Body of pancreas (tissue), 4 donors: ENCODE measurements at regions not wholly inside any gene's neighbourhood (a gene's known extent, or its start where the extent isn't known, plus 50 kb on each side); places are given as distances from the start of the nearest gene placed in this dataset.
"Not testable (repeated sequence)": the region's sequence is repeated elsewhere in the genome, so short reads cannot be mapped to it uniquely, and the experiment has no call there.

Source experiments
- ATAC-seq: fragments of 150-250 bp; one replicate; pipeline ENCODE4 v1.9.1; 2016
- DNase-seq, 4 donors: peaks; one replicate each; pipeline ENCODE4 v3.0.0-alpha.2; 2019
- H3K27ac ChIP-seq, 4 donors: fragments of 200-600 bp; sonication (generic); 1 replicate in 3 of 4; 2 replicates in 1 of 4; pipeline versions ENCODE4 v1.5.1 to v1.6.1; 2016 to 2019; ENCODE audit warnings: mild to moderate bottlenecking in 1 of 4, mixed read lengths in 1 of 4, moderate library complexity in 1 of 4
- H3K27me3 ChIP-seq, 2 donors: fragments of 200-600 bp; sonication (generic); one replicate each; pipeline ENCODE4 v1.6.0; 2016; ENCODE audit warnings: mild to moderate bottlenecking in 1 of 2
- H3K36me3 ChIP-seq, 2 donors: fragments of 200-600 bp; sonication (generic); replicated peaks in 1 of 2; 2 replicates each; pipeline ENCODE4 v1.5.1; 2016; ENCODE audit warnings: low read depth in 2 of 2; ENCODE audit not compliant: insufficient read depth in 1 of 2
- H3K4me1 ChIP-seq: fragments of 200-600 bp; sonication (generic); one replicate; pipeline ENCODE4 v1.6.0; 2016
- H3K4me3 ChIP-seq, 2 donors: fragments of 200-600 bp; sonication (generic); 1 replicate in 1 of 2; 2 replicates in 1 of 2; pipeline ENCODE4 v1.5.1; 2016 to 2019
- H3K9me3 ChIP-seq, 3 donors: fragments of 200-600 bp; sonication (generic); 1 replicate in 2 of 3; 2 replicates in 1 of 3; pipeline ENCODE4 v1.5.1; 2016
- CTCF ChIP-seq, 7 experiments: fragments of 450-650 bp in 4 of 7; fragments of 200-600 bp in 3 of 7; sonication (generic) in 3 of 7; IDR thresholded peaks; one replicate each; pipeline ENCODE4 v1.5.1; 2016 to 2019; ENCODE audit warnings: antibody characterized with exemption in 7 of 7
- POLR2A ChIP-seq, 3 donors: fragments of 450-650 bp; IDR thresholded peaks; one replicate each; pipeline ENCODE4 v1.6.1; 2016; ENCODE audit warnings: antibody characterized with exemption in 3 of 3, mild to moderate bottlenecking in 2 of 3
- WGBS, 2 donors: methylation state at CpG; one replicate each; pipeline ENCODE4 v1.1.5; 2017; 5-methylcytosine and 5-hydroxymethylcytosine counted together
- intact Hi-C: fragments of 100-400 bp; cut with DNase I; formaldehyde crosslinking; loops from one replicate; pipeline ENCODE4 v1.15.1; 2023

DNA sequence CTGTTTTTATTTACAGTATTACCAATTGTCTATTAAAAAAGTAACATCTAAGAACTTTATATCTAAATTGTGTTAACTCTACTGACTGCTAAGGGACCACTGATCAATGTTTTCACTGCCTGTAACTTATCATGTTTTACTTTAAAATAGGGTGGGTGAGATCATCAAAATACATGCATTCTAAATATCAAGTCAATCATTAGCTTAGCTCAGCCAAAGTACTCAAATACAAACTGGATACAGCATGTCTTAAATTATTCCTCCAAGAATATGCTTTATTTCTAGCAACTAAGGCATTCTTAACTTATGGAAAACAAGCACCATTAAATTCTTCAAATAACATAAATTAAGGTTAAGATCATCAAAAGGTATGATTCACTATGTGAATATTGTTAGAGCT, 638.7 kb upstream of the RGS18 start:
- ATAC-seq (peak; percentile 70), DNase-seq (no peak)
- Histone ChIP-seq H3K27ac (no peak overlapping the region), H3K9me3 (no peaks in the 10 kb centered on the region), H3K4me1 (peaks cover 9% of the 10 kb centered on the region), H3K36me3 (no peaks in the 10 kb centered on the region), H3K4me3 (no peak overlapping the region), H3K27me3 (peaks cover 0 to 3% of the 10 kb centered on the region in 2 donors)
- TF ChIP-seq CTCF (IDR thresholded peaks at IDR 0.05) = no peak
- TF ChIP-seq POLR2A (IDR thresholded peaks at IDR 0.05) = no peak
- intact Hi-C loops = no loop called here

DNA sequence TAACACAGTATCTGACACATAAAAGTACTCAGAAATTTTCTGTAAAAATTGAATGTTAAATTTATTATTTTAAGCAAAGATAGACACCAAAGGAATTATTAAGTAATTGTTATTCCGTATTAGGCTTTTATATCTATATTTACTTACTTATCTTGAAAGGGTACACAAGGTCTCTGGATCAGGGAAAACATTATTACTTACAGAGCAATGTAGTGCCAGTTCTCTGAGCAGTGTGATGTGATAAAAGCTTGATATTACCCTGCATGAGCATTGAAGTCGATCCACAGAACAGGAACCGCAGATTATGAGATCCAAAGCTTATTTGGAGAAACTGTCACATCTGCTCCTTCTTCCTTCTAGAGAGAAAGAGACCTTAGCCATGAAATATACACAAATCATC, 637.9 kb upstream of the RGS18 start:
- H3K9me3 ChIP-seq = no peaks in the 10 kb centered on the region
- TF ChIP-seq POLR2A (IDR thresholded peaks at IDR 0.05) (no peak), CTCF (IDR thresholded peaks at IDR 0.05) (no peak)
- no peak overlapping the region for H3K27ac ChIP-seq
- H3K4me1 ChIP-seq = peaks cover 9% of the 10 kb centered on the region
- H3K4me3 ChIP-seq = no peak overlapping the region
- intact Hi-C loops = no loop called here
- no peaks in the 10 kb centered on the region for H3K36me3 ChIP-seq
- WGBS, 2 donors = 17 to 21% methylated on average over 3 of the region's 3 CpGs
- H3K27me3 ChIP-seq = peaks cover 0 to 3% of the 10 kb centered on the region in 2 donors
- ATAC-seq (peak; percentile 77), DNase-seq (no peak)

GRCh38 chr1:191525944-191526343, 632.3 kb upstream of the RGS18 start:
- intact Hi-C loops = not testable (repeated sequence)

GRCh38 chr1:191528275-191528674, 630.0 kb upstream of the RGS18 start:
- Histone ChIP-seq H3K27ac (no peak overlapping the region), H3K27me3 (no peaks in the 10 kb centered on the region), H3K9me3 (no peaks in the 10 kb centered on the region), H3K4me3 (no peak overlapping the region), H3K36me3 (no peaks in the 10 kb centered on the region), H3K4me1 (peaks cover 6% of the 10 kb centered on the region)
- no peak for TF ChIP-seq CTCF (IDR thresholded peaks at IDR 0.05)
- no peak for TF ChIP-seq POLR2A (IDR thresholded peaks at IDR 0.05)
- WGBS, 2 donors = 44 to 47% methylated on average over 6 of the region's 6 CpGs
- intact Hi-C loops = no loop called here
- DNase-seq = no peak
- no peak for ATAC-seq

More at GRCh38 chr1:191525944-191526343, 632.3 kb upstream of the RGS18 start:
- not testable (repeated sequence) for ATAC-seq, H3K4me3 ChIP-seq, H3K36me3 ChIP-seq, H3K4me1 ChIP-seq, DNase-seq, H3K27ac ChIP-seq, H3K9me3 ChIP-seq, H3K27me3 ChIP-seq
- WGBS, 2 donors = 96 to 97% methylated on average over 5 of the region's 5 CpGs

GRCh38 chr1:191530928-191531327, 627.3 kb upstream of the RGS18 start:
- H3K9me3 ChIP-seq = no peaks in the 10 kb centered on the region
- DNase-seq (no peak), ATAC-seq (no peak)
- no peak overlapping the region for H3K4me3 ChIP-seq
- H3K27ac ChIP-seq = no peak overlapping the region
- peaks cover 6% of the 10 kb centered on the region for H3K4me1 ChIP-seq
- H3K27me3 ChIP-seq = no peaks in the 10 kb centered on the region
- TF ChIP-seq CTCF (IDR thresholded peaks at IDR 0.05) = no peak
- TF ChIP-seq POLR2A (IDR thresholded peaks at IDR 0.05) = no peak
- no peaks in the 10 kb centered on the region for H3K36me3 ChIP-seq
- intact Hi-C loops = no loop called here
